ENCODE measurements at regions not wholly inside any gene's neighbourhood (a gene's known extent, or its start where the extent isn't known, plus 50 kb on each side); places are given as distances from the start of the nearest gene placed in this dataset.

GRCh38 chr18:54718408-54718773 is 109.9 kb upstream of the RAB27B start:
- Histone ChIP-seq H3K79me2 (ENCODE audit: control insufficient read depth, insufficient read depth, low read length) (no peaks in the 10 kb centered on the region), H2AFZ (ENCODE audit: insufficient read depth, low read depth, low read length, poor library complexity, severe bottlenecking) (peak overlapping the region; percentile 26), H3K27me3 (replicated peaks in 1 of 4; ENCODE audit: control extremely low read depth in 1 of 4, control insufficient read depth in 3 of 4, insufficient read depth in 4 of 4, low read length in 3 of 4) (peaks cover 0 to 3% (median 0%) of the 10 kb centered on the region in 4 experiments), H3K9ac (ENCODE audit: low read length) (no peak overlapping the region), H3K27ac (ENCODE audit: low read length in 2 of 2) (no peak overlapping the region), H3K9me3 (ENCODE audit: control extremely low read depth in 1 of 3, control insufficient read depth in 2 of 3, insufficient read depth in 1 of 3, low read length in 2 of 3) (no peaks in the 10 kb centered on the region), H3K36me3 (replicated peaks in 1 of 2; ENCODE audit: control extremely low read depth in 1 of 2, control insufficient read depth in 1 of 2, extremely low read depth in 1 of 2, insufficient read depth in 2 of 2, low read length in 1 of 2) (no peaks in the 10 kb centered on the region), H3K4me1 (ENCODE audit: control insufficient read depth in 2 of 2, insufficient read depth in 2 of 2, low read length in 2 of 2) (peaks cover 9 to 10% of the 10 kb centered on the region in 2 donors), H3K4me3 (ENCODE audit: control extremely low read depth in 1 of 5, extremely low read depth in 1 of 5, insufficient read depth in 1 of 5, low read depth in 2 of 5, low read length in 4 of 5) (no peak overlapping the region), H4K20me1 (ENCODE audit: control insufficient read depth, insufficient read depth, low read length, poor library complexity, severe bottlenecking) (no peaks in the 10 kb centered on the region), H3K4me2 (replicated peaks; ENCODE audit: low read depth, low read length, poor library complexity, severe bottlenecking) (peak overlapping the region; percentile 30)
- ChIA-PET CTCF (no interaction called here), POLR2A (no interaction called here)
- H3K9me3 Mint-ChIP-seq (ENCODE audit: insufficient read depth) = no peaks in the 10 kb centered on the region
- intact Hi-C loops (cut with micrococcal nuclease) = no loop called here
- H3K4me1 Mint-ChIP-seq = peaks cover 10% of the 10 kb centered on the region
- ATAC-seq (ENCODE audit: low read depth) (no peak), DNase-seq (no peak)
- TF ChIP-seq EZH2 (IDR thresholded peaks at IDR 0.05; ENCODE audit: borderline replicate concordance, insufficient read depth, low read depth, low read length, poor library complexity, severe bottlenecking) = no peak
- no peak for TF ChIP-seq CTCF (IDR thresholded peaks at IDR 0.05)
- H3K27me3 Mint-ChIP-seq = peaks cover 11% of the 10 kb centered on the region
- H3K4me3 Mint-ChIP-seq = peak overlapping the region; percentile 60
- no peak overlapping the region for H3K27ac Mint-ChIP-seq
- WGBS (ENCODE audit: insufficient coverage) = no CpG with 5 or more reads among the region's 1 CpG

- Histone ChIP-seq H3K9ac (ENCODE audit: low read length) (no peak overlapping the region), H3K79me2 (ENCODE audit: control insufficient read depth, insufficient read depth, low read length) (no peaks in the 10 kb centered on the region), H4K20me1 (ENCODE audit: control insufficient read depth, insufficient read depth, low read length, poor library complexity, severe bottlenecking) (no peaks in the 10 kb centered on the region), H3K27ac (ENCODE audit: low read length in 2 of 2) (no peak overlapping the region), H3K9me3 (ENCODE audit: control extremely low read depth in 1 of 3, control insufficient read depth in 2 of 3, insufficient read depth in 1 of 3, low read length in 2 of 3) (no peaks in the 10 kb centered on the region), H3K4me1 (ENCODE audit: control insufficient read depth in 2 of 2, insufficient read depth in 2 of 2, low read length in 2 of 2) (peaks cover 9 to 10% of the 10 kb centered on the region in 2 donors), H3K27me3 (replicated peaks in 1 of 4; ENCODE audit: control extremely low read depth in 1 of 4, control insufficient read depth in 3 of 4, insufficient read depth in 4 of 4, low read length in 3 of 4) (peaks cover 0 to 3% (median 0%) of the 10 kb centered on the region in 4 experiments), H3K4me3 (ENCODE audit: control extremely low read depth in 1 of 5, extremely low read depth in 1 of 5, insufficient read depth in 1 of 5, low read depth in 2 of 5, low read length in 4 of 5) (no peak overlapping the region), H3K36me3 (replicated peaks in 1 of 2; ENCODE audit: control extremely low read depth in 1 of 2, control insufficient read depth in 1 of 2, extremely low read depth in 1 of 2, insufficient read depth in 2 of 2, low read length in 1 of 2) (no peaks in the 10 kb centered on the region), H2AFZ (ENCODE audit: insufficient read depth, low read depth, low read length, poor library complexity, severe bottlenecking) (no peak overlapping the region), H3K4me2 (replicated peaks; ENCODE audit: low read depth, low read length, poor library complexity, severe bottlenecking) (no peak overlapping the region)
- Mint-ChIP-seq H3K4me3 (no peak overlapping the region), H3K27me3 (peaks cover 11% of the 10 kb centered on the region), H3K9me3 (ENCODE audit: insufficient read depth) (no peaks in the 10 kb centered on the region), H3K4me1 (peaks cover 10% of the 10 kb centered on the region), H3K27ac (no peak overlapping the region)
- no peak for ATAC-seq (ENCODE audit: low read depth)
- POLR2A ChIA-PET = no interaction called here
- no CpG with 5 or more reads among the region's 1 CpG for WGBS (ENCODE audit: insufficient coverage)
- no peak for DNase-seq
- CTCF ChIA-PET = no interaction called here
- TF ChIP-seq CTCF (IDR thresholded peaks at IDR 0.05) (no peak), EZH2 (IDR thresholded peaks at IDR 0.05; ENCODE audit: borderline replicate concordance, insufficient read depth, low read depth, low read length, poor library complexity, severe bottlenecking) (no peak)
- intact Hi-C loops (cut with micrococcal nuclease) = no loop called here
These were observed 107.7 kb upstream of the RAB27B start for GRCh38 chr18:54720620-54721019.
